ENCODE measurements at regions not wholly inside any gene's neighbourhood (a gene's known extent, or its start where the extent isn't known, plus 50 kb on each side); places are given as distances from the start of the nearest gene placed in this dataset.

DNA sequence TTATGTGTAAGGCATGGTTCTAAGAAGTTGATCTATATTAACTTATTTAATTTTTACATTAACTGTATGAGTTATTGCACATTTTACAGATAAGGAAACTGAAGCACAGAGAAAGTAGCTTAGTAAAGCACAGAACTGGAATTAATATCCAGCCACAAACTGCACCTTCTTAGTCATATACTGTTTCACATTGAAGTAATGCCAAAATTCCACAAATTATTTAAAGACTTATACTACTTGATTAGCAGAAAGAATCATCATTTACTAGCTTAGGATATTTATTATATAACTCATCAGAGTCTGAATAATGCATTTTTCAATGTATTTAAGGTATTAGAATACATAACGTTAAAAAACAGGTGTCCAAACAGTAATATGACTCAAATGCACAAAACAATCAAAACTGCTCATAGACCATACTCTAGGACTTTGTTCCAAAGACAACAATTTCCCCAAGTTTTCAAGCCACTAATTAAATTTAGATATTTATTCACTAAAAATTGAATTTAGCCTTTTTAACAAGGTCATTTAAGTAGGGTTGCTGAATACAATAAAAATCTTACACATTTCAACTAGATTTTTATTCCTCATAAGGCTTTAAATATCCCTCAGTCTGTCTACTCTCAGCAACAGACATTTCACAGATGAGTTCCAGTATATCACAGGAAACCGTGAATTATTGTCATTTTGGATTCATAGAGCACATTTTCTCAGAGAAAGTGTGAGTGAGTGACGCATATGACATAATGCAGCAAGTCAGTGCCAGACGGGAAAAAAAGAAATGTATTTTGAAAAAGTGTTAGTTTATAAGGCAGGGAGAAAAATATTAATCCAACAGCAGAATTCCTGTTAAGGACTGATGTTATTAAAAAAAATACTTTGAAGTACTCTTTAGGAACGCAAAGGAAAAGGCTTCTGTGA lies 782.5 kb downstream of the TMTC2 start:
- Histone ChIP-seq H3K36me3 (ENCODE audit: low read depth, missing control alignments) (no peaks in the 10 kb centered on the region), H3K4me1 (no peaks in the 10 kb centered on the region), H3K27me3 (no peaks in the 10 kb centered on the region), H3K4me3 (no peak overlapping the region), H3K27ac (no peak overlapping the region), H3K9me3 (no peaks in the 10 kb centered on the region)
- no peak for DNase-seq
- 83 to 89% methylated on average over 5 of the region's 5 CpGs for WGBS, 2 donors
- intact Hi-C loops (cut with DNase I; ENCODE audit: low total_unique reads) = no loop called here
- TF ChIP-seq CTCF (IDR thresholded peaks at IDR 0.05) (no peak), POLR2A (IDR thresholded peaks at IDR 0.05) (no peak)

DNA sequence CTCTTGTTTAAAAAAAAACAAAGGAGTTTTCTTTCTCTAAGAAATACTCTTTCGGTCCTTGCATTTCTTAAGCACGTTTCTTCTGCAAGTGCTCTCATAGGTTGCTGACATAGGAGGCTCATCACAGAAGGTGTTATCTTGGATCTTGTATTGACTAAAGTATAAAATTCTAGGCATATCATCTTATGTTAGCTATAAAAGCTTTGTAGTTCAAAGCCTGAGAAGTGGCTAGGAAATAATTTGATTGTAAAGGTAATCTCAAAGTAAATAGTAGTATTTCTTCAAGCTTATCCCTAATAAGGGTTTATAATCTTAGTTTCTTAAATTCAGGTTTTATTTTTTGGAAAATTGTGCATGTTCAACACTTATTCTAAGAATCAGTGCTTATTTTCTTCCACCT lies 778.9 kb downstream of the TMTC2 start:
- 49 to 64% methylated on average over 2 of the region's 2 CpGs for WGBS, 2 donors
- Histone ChIP-seq H3K9me3 (no peaks in the 10 kb centered on the region), H3K36me3 (ENCODE audit: low read depth, missing control alignments) (no peaks in the 10 kb centered on the region), H3K27me3 (no peaks in the 10 kb centered on the region), H3K4me1 (no peaks in the 10 kb centered on the region), H3K4me3 (no peak overlapping the region), H3K27ac (no peak overlapping the region)
- DNase-seq = no peak
- intact Hi-C loops (cut with DNase I; ENCODE audit: low total_unique reads) = no loop called here
- TF ChIP-seq POLR2A (IDR thresholded peaks at IDR 0.05) = no peak
- no peak for TF ChIP-seq CTCF (IDR thresholded peaks at IDR 0.05)

- intact Hi-C loops (cut with DNase I; ENCODE audit: low total_unique reads) = no loop called here
Observed at GRCh38 chr12:83462419-83462818, 775.7 kb downstream of the TMTC2 start.

GRCh38 chr12:83461336-83461935 lies 774.7 kb downstream of the TMTC2 start:
- H3K36me3 ChIP-seq (ENCODE audit: low read depth, missing control alignments) = no peaks in the 10 kb centered on the region
- no peaks in the 10 kb centered on the region for H3K27me3 ChIP-seq
- no peaks in the 10 kb centered on the region for H3K9me3 ChIP-seq
- DNase-seq = no peak
- intact Hi-C loops (cut with DNase I; ENCODE audit: low total_unique reads) = no loop called here
- H3K4me3 ChIP-seq = no peak overlapping the region
- TF ChIP-seq POLR2A (IDR thresholded peaks at IDR 0.05) (no peak), CTCF (IDR thresholded peaks at IDR 0.05) (no peak)
- 78 to 82% methylated on average over 3 of the region's 3 CpGs for WGBS, 2 donors
- H3K4me1 ChIP-seq = no peaks in the 10 kb centered on the region
- no peak overlapping the region for H3K27ac ChIP-seq

More at GRCh38 chr12:83462419-83462818, 775.7 kb downstream of the TMTC2 start:
- no peak for DNase-seq
- Histone ChIP-seq H3K4me3 (no peak overlapping the region), H3K27me3 (no peaks in the 10 kb centered on the region), H3K4me1 (no peaks in the 10 kb centered on the region), H3K36me3 (ENCODE audit: low read depth, missing control alignments) (no peaks in the 10 kb centered on the region), H3K27ac (no peak overlapping the region), H3K9me3 (no peaks in the 10 kb centered on the region)
- TF ChIP-seq CTCF (IDR thresholded peaks at IDR 0.05) (no peak), POLR2A (IDR thresholded peaks at IDR 0.05) (no peak)
